ENCODE measurements at regions not wholly inside any gene's neighbourhood (a gene's known extent, or its start where the extent isn't known, plus 50 kb on each side); places are given as distances from the start of the nearest gene placed in this dataset.

GRCh38 chr6:25070547-25071366 is 135.0 kb upstream of the RIPOR2 start:
- TF ChIP-seq CTCF (IDR thresholded peaks at IDR 0.05; ENCODE audit: poor library complexity) (peak; percentile 91), EZH2 (IDR thresholded peaks at IDR 0.05; ENCODE audit: borderline replicate concordance) (no peak)

Measured in hepatocyte (in vitro differentiated cells).